HCT116 (cell line): ENCODE measurements at regions not wholly inside any gene's neighbourhood (a gene's known extent, or its start where the extent isn't known, plus 50 kb on each side); places are given as distances from the start of the nearest gene placed in this dataset.

Source experiments
- ATAC-seq: fragments of 200-7000 bp; cut with Tn5 transposase; 2 replicates; pipeline ENCODE4 v1.9.1; 2020; ENCODE audit warnings: mild to moderate bottlenecking, moderate library complexity
- BruUV-seq: library from RNA; stranded (reverse); fragments of 400-500 nt; replicated peaks from 2 replicates; lab custom pipeline; 2021; lab: Mats Ljungman, UMichigan
- CTCF ChIA-PET: fragments of 300-600 bp; sonication (Branson Sonifier 250); formaldehyde crosslinking; loops from one replicate; lab custom pipeline; 2021; ENCODE audit warnings: antibody characterized with exemption; lab: Charles Lee
- POLR2A ChIA-PET: fragments of 300-600, 350-600 bp; sonication (Branson Sonifier 250); formaldehyde crosslinking; loops from one replicate; lab custom pipeline; 2021; ENCODE audit warnings: antibody characterized with exemption; lab: Charles Lee
- RAD21 ChIA-PET, 2 experiments: fragments of 300-600 bp; sonication (Branson Sonifier 250); formaldehyde crosslinking; loops; one replicate each; lab custom pipeline; 2023; ENCODE audit warnings: low total read pairs in 2 of 2; ENCODE audit not compliant: uncharacterized antibody in 2 of 2, unreplicated experiment in 2 of 2, low non-redundant PET in 1 of 2; lab: Charles Lee
- DNase-seq: peaks from one replicate; pipeline ENCODE4 v3.0.0-alpha.2; 2010; ENCODE audit warnings: low read depth, low spot score
- H2AFZ ChIP-seq: fragments of 200-600 bp; shearing (Covaris generic), sonication (generic); 2 replicates; pipeline ENCODE4 v1.6.1; 2017; ENCODE audit warnings: low read depth, mixed run types, mixed read lengths, antibody characterized with exemption, low read length; ENCODE audit not compliant: poor library complexity, severe bottlenecking
- H3K27ac ChIP-seq: 2 replicates; pipeline ENCODE4 v1.5.1; 2012; ENCODE audit warnings: low read depth, low read length
- H3K27me3 ChIP-seq: fragments of 200-600 bp; sonication (generic); 2 replicates; pipeline ENCODE4 v1.6.1; 2016; ENCODE audit warnings: mixed run types, low read length, mixed read lengths; ENCODE audit not compliant: insufficient read depth
- H3K36me3 ChIP-seq, 2 experiments: fragments of 200-500 bp in 1 of 2; fragments of 200-600 bp in 1 of 2; sonication (Bioruptor generic) in 1 of 2; sonication (generic) in 1 of 2; 2 replicates each; pipeline versions ENCODE4 v1.5.1 to v1.6.1; 2014 to 2016; ENCODE audit warnings: low read length in 2 of 2, inconsistent platforms in 1 of 2, mixed read lengths in 1 of 2, mixed run types in 1 of 2; ENCODE audit not compliant: insufficient read depth in 2 of 2, control insufficient read depth in 1 of 2
- H3K4me1 ChIP-seq, 2 experiments: fragments of 200-600 bp in 1 of 2; sonication (generic) in 1 of 2; 2 replicates each; pipeline versions ENCODE4 v1.5.1 to v1.6.1; 2012 to 2017; ENCODE audit warnings: low read length in 2 of 2, inconsistent platforms in 1 of 2, mild to moderate bottlenecking in 1 of 2, mixed read lengths in 1 of 2, mixed run types in 1 of 2, moderate library complexity in 1 of 2; ENCODE audit not compliant: insufficient read depth in 2 of 2, control insufficient read depth in 1 of 2
- H3K4me2 ChIP-seq: fragments of 200-600 bp; sonication (generic); 2 replicates; pipeline ENCODE4 v1.6.1; 2017; ENCODE audit warnings: mixed run types, low read length, mixed read lengths
- H3K4me3 ChIP-seq, 2 experiments: fragments of 200-600 bp in 1 of 2; sonication (generic) in 1 of 2; replicated peaks in 1 of 2; 2 replicates each; pipeline ENCODE4 v1.5.1; 2011 to 2016; ENCODE audit warnings: low read length in 2 of 2, control low read depth in 1 of 2, low read depth in 1 of 2, mild to moderate bottlenecking in 1 of 2, mixed read lengths in 1 of 2, mixed run types in 1 of 2
- H3K79me2 ChIP-seq: fragments of 200-600 bp; sonication (generic); 2 replicates; pipeline ENCODE4 v1.6.1; 2017; ENCODE audit warnings: mild to moderate bottlenecking, mixed run types, low read length, moderate library complexity, mixed read lengths; ENCODE audit not compliant: insufficient read depth
- H3K9ac ChIP-seq: fragments of 200-600 bp; sonication (generic); 2 replicates; pipeline ENCODE4 v1.6.1; 2016; ENCODE audit warnings: low read length, mixed read lengths
- H3K9me2 ChIP-seq: fragments of 200-600 bp; sonication (generic), shearing (Covaris generic); 2 replicates; pipeline ENCODE4 v1.6.1; 2017; ENCODE audit warnings: mixed run types, mild to moderate bottlenecking, moderate library complexity; ENCODE audit not compliant: insufficient read depth
- H3K9me3 ChIP-seq, 2 experiments: fragments of 200-500 bp in 1 of 2; fragments of 200-600 bp in 1 of 2; sonication (Bioruptor generic) in 1 of 2; sonication (generic) in 1 of 2; 2 replicates each; pipeline ENCODE4 v1.6.1; 2014 to 2017; ENCODE audit warnings: low read length in 2 of 2, mixed read lengths in 2 of 2, inconsistent platforms in 1 of 2, low read depth in 1 of 2, mild to moderate bottlenecking in 1 of 2, mixed run types in 1 of 2, moderate library complexity in 1 of 2; ENCODE audit not compliant: control insufficient read depth in 1 of 2, insufficient read depth in 1 of 2
- H4K20me1 ChIP-seq: fragments of 200-600 bp; sonication (generic), shearing (Covaris generic); 2 replicates; pipeline ENCODE4 v1.6.1; 2017; ENCODE audit warnings: mixed run types, mild to moderate bottlenecking, moderate library complexity; ENCODE audit not compliant: insufficient read depth
- CEBPB ChIP-seq: IDR thresholded peaks from 2 replicates; pipeline ENCODE4 v1.6.1; 2012; ENCODE audit warnings: low read depth
- CTCF ChIP-seq, 3 experiments: fragments of 200-600 bp in 1 of 3; sonication (generic) in 1 of 3; IDR thresholded peaks in 2 of 3; conservative IDR thresholded peaks in 1 of 3; 2 replicates each; pipeline ENCODE4 v1.5.1; 2012 to 2017; ENCODE audit warnings: low read depth in 2 of 3, low read length in 2 of 3, antibody characterized with exemption in 1 of 3, borderline replicate concordance in 1 of 3, control low read depth in 1 of 3, mild to moderate bottlenecking in 1 of 3, mixed read lengths in 1 of 3, mixed run types in 1 of 3, moderate library complexity in 1 of 3; ENCODE audit not compliant: insufficient read depth in 1 of 3
- ELF1 ChIP-seq: IDR thresholded peaks from 2 replicates; pipeline ENCODE4 v1.6.1; 2012; ENCODE audit warnings: low read depth, borderline replicate concordance
- EZH2 ChIP-seq: fragments of 200-600 bp; sonication (generic); IDR thresholded peaks from 2 replicates; pipeline ENCODE4 v1.6.1; 2017; ENCODE audit warnings: antibody characterized with exemption, mixed run types
- EZH2phosphoT487 ChIP-seq: fragments of 200-600 bp; IDR thresholded peaks from 2 replicates; pipeline ENCODE4 v1.6.1; 2018; ENCODE audit warnings: antibody characterized with exemption, borderline replicate concordance
- JUND ChIP-seq: IDR thresholded peaks from 2 replicates; pipeline ENCODE4 v1.6.1; 2012
- MAX ChIP-seq: IDR thresholded peaks from 2 replicates; pipeline ENCODE4 v1.6.1; 2012
- POLR2A ChIP-seq: IDR thresholded peaks from 2 replicates; pipeline ENCODE4 v1.7.0; 2011; ENCODE audit warnings: borderline replicate concordance; ENCODE audit not compliant: insufficient read depth, insufficient read length; ENCODE audit errors: extremely low read depth
- POLR2AphosphoS5 ChIP-seq: IDR thresholded peaks from 2 replicates; pipeline ENCODE4 v1.6.1; 2011; ENCODE audit warnings: mild to moderate bottlenecking, low read depth, low read length, moderate library complexity
- RAD21 ChIP-seq: IDR thresholded peaks from 2 replicates; pipeline ENCODE4 v1.6.1; 2012; ENCODE audit warnings: low read depth, mild to moderate bottlenecking
- REST ChIP-seq: IDR thresholded peaks from 2 replicates; pipeline ENCODE4 v1.6.1; 2012; ENCODE audit warnings: low read depth
- SIN3A ChIP-seq: IDR thresholded peaks from 2 replicates; pipeline ENCODE4 v1.6.1; 2012; ENCODE audit warnings: low read depth
- SP1 ChIP-seq: IDR thresholded peaks from 2 replicates; pipeline ENCODE4 v1.6.1; 2012; ENCODE audit warnings: low read depth
- SRF ChIP-seq: IDR thresholded peaks from 2 replicates; pipeline ENCODE4 v1.6.1; 2012; ENCODE audit warnings: low read depth
- TCF7L2 ChIP-seq: IDR thresholded peaks from 2 replicates; pipeline ENCODE4 v1.7.0; 2011; ENCODE audit warnings: borderline replicate concordance, inconsistent platforms; ENCODE audit not compliant: insufficient read depth, insufficient read length; ENCODE audit errors: extremely low read depth
- YY1 ChIP-seq: IDR thresholded peaks from 2 replicates; pipeline ENCODE4 v1.6.1; 2011; ENCODE audit warnings: low read length, low read depth, moderate library complexity, mild to moderate bottlenecking; ENCODE audit not compliant: insufficient replicate concordance; ENCODE audit errors: extremely low read depth
- ZFX ChIP-seq: fragments of 450-650 bp; IDR thresholded peaks from 2 replicates; pipeline ENCODE4 v1.6.1; 2017
- ZNF274 ChIP-seq: fragments of 200-500 bp; sonication (Bioruptor generic); IDR thresholded peaks from 2 replicates; pipeline ENCODE4 v1.6.1; 2014; ENCODE audit warnings: mild to moderate bottlenecking, low read depth, low read length, inconsistent platforms
- intact Hi-C: fragments of 100-400 bp; cut with micrococcal nuclease; formaldehyde crosslinking; loops from 2 replicates; pipeline ENCODE4 v1.10.0; 2022
- TF ChIP-seq, protein P1 (sequence below): IDR thresholded peaks from 2 replicates; pipeline ENCODE4 v1.6.1; 2011; ENCODE audit warnings: mild to moderate bottlenecking, low read length, moderate library complexity; ENCODE audit not compliant: insufficient replicate concordance; ENCODE audit errors: extremely low read depth

DNA sequence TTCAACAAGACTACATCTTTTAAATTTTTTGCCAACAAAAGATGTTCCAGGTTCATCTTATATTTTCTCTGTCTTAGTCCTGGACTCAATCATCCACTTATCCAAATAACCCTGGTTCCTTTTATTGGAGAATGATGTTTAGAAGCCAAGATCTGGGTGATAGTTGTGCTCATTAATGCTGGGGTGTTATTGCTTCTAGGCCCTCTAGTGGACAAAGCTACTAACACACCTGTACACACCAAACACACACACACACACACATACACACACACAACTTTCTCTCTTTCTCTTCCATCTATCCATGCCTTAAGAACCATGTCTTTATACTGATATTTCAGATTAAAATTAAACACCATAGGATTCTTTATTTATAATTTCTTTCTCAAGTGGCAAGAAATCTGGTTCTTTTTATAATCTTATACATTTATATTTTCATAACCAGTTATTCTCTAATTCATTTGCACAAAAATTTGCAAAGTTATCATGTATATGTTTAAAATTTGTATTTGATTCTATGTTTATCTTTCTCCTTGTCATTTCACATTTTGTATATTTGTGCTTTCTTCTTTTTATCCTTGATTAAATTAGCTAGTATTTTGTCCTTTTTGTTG is 179.1 kb upstream of the SMIM23 start:
- Histone ChIP-seq H3K27ac (no peak overlapping the region), H3K4me2 (no peak overlapping the region), H4K20me1 (no peaks in the 10 kb centered on the region), H3K36me3 (no peaks in the 10 kb centered on the region), H3K4me1 (no peaks in the 10 kb centered on the region), H3K9me3 (no peaks in the 10 kb centered on the region), H3K9me2 (no peaks in the 10 kb centered on the region), H3K27me3 (no peaks in the 10 kb centered on the region), H3K9ac (no peak overlapping the region), H3K4me3 (no peak overlapping the region), H2AFZ (peak overlapping the region; percentile 37), H3K79me2 (no peaks in the 10 kb centered on the region)
- CTCF ChIA-PET: interaction anchor here (0.7 to 3.4 kb wide), 18 partner anchors 8 to 400 kb away, joined by 3 to 32 read pairs (median 3); partner anchors contain the start of genes FBXW11 and FGF18
- DNase-seq: peak; percentile 67
- POLR2A ChIA-PET: no interaction called here
- RAD21 ChIA-PET: interaction anchor here in 1 of 2 experiments (0.8 to 1.3 kb wide), 2 partner anchors 121 to 188 kb away, joined by 5 to 8 read pairs; partner anchors contain the start of gene FGF18
- peak; percentile 90 for ATAC-seq
- intact Hi-C loops: loop anchor here (1.0 kb wide), 2 partner anchors 122 to 188 kb away; no protein-coding TSS in a partner anchor
- BruUV-seq: no TSS peak
- TF ChIP-seq ZNF274 (no peak), RAD21 (peak; percentile 82), SRF (no peak), CTCF (IDR thresholded peaks at IDR 0.05 in 2 of 3, conservative IDR thresholded peaks at IDR 0.05 in 1 of 3; ENCODE audit: borderline replicate concordance in 1 of 3, insufficient read depth in 1 of 3, low read depth in 2 of 3, low read length in 2 of 3) (peak; percentile 80 to 86 (median 84)), SIN3A (no peak), REST (no peak), YY1 (peak; percentile 35), CEBPB (no peak), MAX (peak; percentile 30; the same call in 1 of the 2 replicates), TCF7L2 (no peak), SP1 (no peak), POLR2AphosphoS5 (no peak), ZFX (no peak), EZH2phosphoT487 (no peak), ELF1 (no peak), EZH2 (no peak), JUND (no peak; the same call in 1 of the 2 replicates), POLR2A (no peak)
- TF ChIP-seq, protein P1, sequence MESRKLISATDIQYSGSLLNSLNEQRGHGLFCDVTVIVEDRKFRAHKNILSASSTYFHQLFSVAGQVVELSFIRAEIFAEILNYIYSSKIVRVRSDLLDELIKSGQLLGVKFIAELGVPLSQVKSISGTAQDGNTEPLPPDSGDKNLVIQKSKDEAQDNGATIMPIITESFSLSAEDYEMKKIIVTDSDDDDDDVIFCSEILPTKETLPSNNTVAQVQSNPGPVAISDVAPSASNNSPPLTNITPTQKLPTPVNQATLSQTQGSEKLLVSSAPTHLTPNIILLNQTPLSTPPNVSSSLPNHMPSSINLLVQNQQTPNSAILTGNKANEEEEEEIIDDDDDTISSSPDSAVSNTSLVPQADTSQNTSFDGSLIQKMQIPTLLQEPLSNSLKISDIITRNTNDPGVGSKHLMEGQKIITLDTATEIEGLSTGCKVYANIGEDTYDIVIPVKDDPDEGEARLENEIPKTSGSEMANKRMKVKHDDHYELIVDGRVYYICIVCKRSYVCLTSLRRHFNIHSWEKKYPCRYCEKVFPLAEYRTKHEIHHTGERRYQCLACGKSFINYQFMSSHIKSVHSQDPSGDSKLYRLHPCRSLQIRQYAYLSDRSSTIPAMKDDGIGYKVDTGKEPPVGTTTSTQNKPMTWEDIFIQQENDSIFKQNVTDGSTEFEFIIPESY: no peak
